ENCODE measurements at regions not wholly inside any gene's neighbourhood (a gene's known extent, or its start where the extent isn't known, plus 50 kb on each side); places are given as distances from the start of the nearest gene placed in this dataset.

DNA sequence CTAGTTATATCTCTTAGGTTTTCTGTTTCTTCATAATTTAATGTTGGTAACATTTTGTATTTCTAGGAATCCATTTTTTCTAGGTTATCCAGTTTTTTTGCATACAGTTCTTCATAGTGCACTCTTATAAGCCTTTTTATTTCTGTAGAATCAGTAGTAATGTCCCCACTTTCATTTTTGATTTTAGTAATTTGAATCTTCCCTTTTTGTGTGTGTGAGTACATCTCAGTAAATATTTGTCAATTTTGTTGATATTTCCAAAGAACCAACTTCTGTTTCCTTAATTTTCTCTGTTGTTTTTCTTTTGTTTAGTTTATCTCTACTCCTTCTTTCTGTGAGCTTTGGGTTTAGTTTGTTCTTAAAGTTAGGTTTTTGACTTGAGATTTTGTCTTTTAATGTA lies 507.3 kb upstream of the RGS6 start:
- Histone ChIP-seq H4K20me1 (ENCODE audit: control insufficient read depth, insufficient read depth, insufficient read length) (no peaks in the 10 kb centered on the region), H3K56ac (ENCODE audit: insufficient read length, low read depth, low read length) (no peak overlapping the region), H3K23me2 (ENCODE audit: insufficient read length, low read depth, low read length, poor library complexity, severe bottlenecking) (no peaks in the 10 kb centered on the region), H3K18ac (ENCODE audit: insufficient read length, low read depth, low read length) (no peak overlapping the region), H3K27ac (ENCODE audit: insufficient read length, low read depth, low read length) (no peak overlapping the region), H2BK20ac (ENCODE audit: low read depth, low read length, poor library complexity, severe bottlenecking) (no peak overlapping the region), H2BK120ac (ENCODE audit: low read depth, low read length, poor library complexity, severe bottlenecking) (no peak overlapping the region), H3K9ac (ENCODE audit: extremely low read depth, insufficient read length, low read length) (no peak overlapping the region), H2AFZ (ENCODE audit: low read length) (no peak overlapping the region), H3K27me3 (ENCODE audit: insufficient read depth, low read length) (no peaks in the 10 kb centered on the region), H4K5ac (ENCODE audit: insufficient read length, low read depth, low read length) (no peak overlapping the region), H3K79me1 (ENCODE audit: insufficient read depth, low read depth, low read length, poor library complexity, severe bottlenecking) (peaks cover 3% of the 10 kb centered on the region), H3K4me1 (ENCODE audit: insufficient read depth, low read length) (no peaks in the 10 kb centered on the region), H3K9me3 (ENCODE audit: control insufficient read depth, low read depth, low read length) (no peaks in the 10 kb centered on the region), H3K79me2 (ENCODE audit: insufficient read depth, low read length) (no peaks in the 10 kb centered on the region), H2BK12ac (ENCODE audit: insufficient read length, low read depth, low read length) (no peak overlapping the region), H2AK5ac (ENCODE audit: insufficient read length, low read length) (no peak overlapping the region), H3K4me2 (ENCODE audit: insufficient read depth, insufficient read length, low read length) (no peak overlapping the region), H4K8ac (replicated peaks; ENCODE audit: insufficient read length, low read depth, low read length) (no peak overlapping the region), H2BK15ac (ENCODE audit: low read depth, low read length) (no peak overlapping the region), H3T11ph (ENCODE audit: low read length) (no peak overlapping the region), H3K4ac (ENCODE audit: low read depth, low read length) (no peak overlapping the region), H4K91ac (ENCODE audit: insufficient read length, low read depth, low read length) (no peak overlapping the region), H3K14ac (ENCODE audit: insufficient read depth, low read length) (no peak overlapping the region), H3K23ac (ENCODE audit: insufficient read length, low read depth, low read length) (no peak overlapping the region), H2BK5ac (ENCODE audit: insufficient read length, low read length) (no peak overlapping the region)
- H3K36me3 Mint-ChIP-seq (ENCODE audit: insufficient read depth in 1 of 3, low read depth in 3 of 3): peaks cover 32 to 48% (median 36%) of the 10 kb centered on the region in 3 experiments
- no peak overlapping the region for H3K27ac Mint-ChIP-seq
- H3K4me3 Mint-ChIP-seq: no peak overlapping the region
- H3K9me3 Mint-ChIP-seq: peaks cover 35 to 37% of the 10 kb centered on the region in 2 experiments
- TF ChIP-seq, protein P1, sequence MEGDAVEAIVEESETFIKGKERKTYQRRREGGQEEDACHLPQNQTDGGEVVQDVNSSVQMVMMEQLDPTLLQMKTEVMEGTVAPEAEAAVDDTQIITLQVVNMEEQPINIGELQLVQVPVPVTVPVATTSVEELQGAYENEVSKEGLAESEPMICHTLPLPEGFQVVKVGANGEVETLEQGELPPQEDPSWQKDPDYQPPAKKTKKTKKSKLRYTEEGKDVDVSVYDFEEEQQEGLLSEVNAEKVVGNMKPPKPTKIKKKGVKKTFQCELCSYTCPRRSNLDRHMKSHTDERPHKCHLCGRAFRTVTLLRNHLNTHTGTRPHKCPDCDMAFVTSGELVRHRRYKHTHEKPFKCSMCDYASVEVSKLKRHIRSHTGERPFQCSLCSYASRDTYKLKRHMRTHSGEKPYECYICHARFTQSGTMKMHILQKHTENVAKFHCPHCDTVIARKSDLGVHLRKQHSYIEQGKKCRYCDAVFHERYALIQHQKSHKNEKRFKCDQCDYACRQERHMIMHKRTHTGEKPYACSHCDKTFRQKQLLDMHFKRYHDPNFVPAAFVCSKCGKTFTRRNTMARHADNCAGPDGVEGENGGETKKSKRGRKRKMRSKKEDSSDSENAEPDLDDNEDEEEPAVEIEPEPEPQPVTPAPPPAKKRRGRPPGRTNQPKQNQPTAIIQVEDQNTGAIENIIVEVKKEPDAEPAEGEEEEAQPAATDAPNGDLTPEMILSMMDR (conservative IDR thresholded peaks at IDR 0.05): no peak
- no peaks in the 10 kb centered on the region for H3K27me3 Mint-ChIP-seq (ENCODE audit: low read depth)
- no peak for DNase-seq
- H3K4me1 Mint-ChIP-seq: peaks cover 14 to 24% of the 10 kb centered on the region in 2 experiments
